Stomach smooth muscle (tissue), 2 donors: ENCODE measurements at regions not wholly inside any gene's neighbourhood (a gene's known extent, or its start where the extent isn't known, plus 50 kb on each side); places are given as distances from the start of the nearest gene placed in this dataset.

Experiments
- H3K27ac ChIP-seq: one replicate; pipeline ENCODE4 v1.7.0; 2013; ENCODE audit warnings: mild to moderate bottlenecking, low read length, inconsistent platforms
- H3K27me3 ChIP-seq, 2 donors: one replicate each; pipeline ENCODE4 v1.7.0; 2013; ENCODE audit warnings: low read length in 2 of 2; ENCODE audit not compliant: insufficient read depth in 2 of 2, control insufficient read depth in 1 of 2
- H3K36me3 ChIP-seq, 2 donors: one replicate each; pipeline ENCODE4 v1.7.0; 2013; ENCODE audit warnings: low read length in 2 of 2; ENCODE audit not compliant: control insufficient read depth in 2 of 2, insufficient read depth in 2 of 2
- H3K4me1 ChIP-seq: one replicate; pipeline ENCODE4 v1.7.0; 2013; ENCODE audit warnings: low read length; ENCODE audit not compliant: control insufficient read depth, insufficient read depth
- H3K4me3 ChIP-seq, 2 donors: one replicate each; pipeline ENCODE4 v1.7.0; 2013; ENCODE audit warnings: low read length in 2 of 2
- H3K9ac ChIP-seq, 2 donors: one replicate each; pipeline ENCODE4 v1.7.0; 2013; ENCODE audit warnings: low read length in 2 of 2, mild to moderate bottlenecking in 1 of 2
- H3K9me3 ChIP-seq, 2 donors: one replicate each; pipeline ENCODE4 v1.7.0; 2013; ENCODE audit warnings: low read length in 2 of 2; ENCODE audit not compliant: control insufficient read depth in 2 of 2
- donor health status: healthy.
- donor health status: Pancreatic carcinoma.

GRCh38 chr6:25053875-25054371, 118.2 kb upstream of the RIPOR2 start:
- Histone ChIP-seq H3K36me3 (no peaks in the 10 kb centered on the region), H3K27me3 (no peaks in the 10 kb centered on the region), H3K9me3 (no peaks in the 10 kb centered on the region), H3K9ac (no peak overlapping the region), H3K4me1 (no peaks in the 10 kb centered on the region), H3K27ac (peak overlapping the region; percentile 13), H3K4me3 (no peak overlapping the region)

- no peak overlapping the region for H3K9ac ChIP-seq
- H3K9me3 ChIP-seq = no peaks in the 10 kb centered on the region
- H3K27ac ChIP-seq = peak overlapping the region; percentile 32
- no peaks in the 10 kb centered on the region for H3K27me3 ChIP-seq
- no peaks in the 10 kb centered on the region for H3K36me3 ChIP-seq
- H3K4me3 ChIP-seq = no peak overlapping the region
- H3K4me1 ChIP-seq = no peaks in the 10 kb centered on the region
Observed at GRCh38 chr6:25054469-25054868, 118.7 kb upstream of the RIPOR2 start.

GRCh38 chr6:25056130-25056529, 120.4 kb upstream of the RIPOR2 start:
- no peaks in the 10 kb centered on the region for H3K27me3 ChIP-seq
- no peaks in the 10 kb centered on the region for H3K36me3 ChIP-seq
- no peaks in the 10 kb centered on the region for H3K4me1 ChIP-seq
- peaks cover 0 to 2% of the 10 kb centered on the region in 2 donors for H3K9me3 ChIP-seq
- no peak overlapping the region for H3K4me3 ChIP-seq
- no peak overlapping the region for H3K27ac ChIP-seq
- H3K9ac ChIP-seq = no peak overlapping the region

GRCh38 chr6:25057111-25057905, 121.5 kb upstream of the RIPOR2 start:
- H3K4me1 ChIP-seq = no peaks in the 10 kb centered on the region
- H3K36me3 ChIP-seq = no peaks in the 10 kb centered on the region
- no peak overlapping the region for H3K27ac ChIP-seq
- H3K4me3 ChIP-seq = no peak overlapping the region
- peaks cover 0 to 2% of the 10 kb centered on the region in 2 donors for H3K9me3 ChIP-seq
- H3K9ac ChIP-seq = no peak overlapping the region
- H3K27me3 ChIP-seq = no peaks in the 10 kb centered on the region

- H3K4me3 ChIP-seq = no peak overlapping the region
- peaks cover 0 to 2% of the 10 kb centered on the region in 2 donors for H3K9me3 ChIP-seq
- no peak overlapping the region for H3K27ac ChIP-seq
- no peak overlapping the region for H3K9ac ChIP-seq
- no peaks in the 10 kb centered on the region for H3K4me1 ChIP-seq
- no peaks in the 10 kb centered on the region for H3K27me3 ChIP-seq
- H3K36me3 ChIP-seq = no peaks in the 10 kb centered on the region
Observed at GRCh38 chr6:25058441-25058840, 122.7 kb upstream of the RIPOR2 start.

GRCh38 chr6:25058941-25059340, 123.2 kb upstream of the RIPOR2 start:
- Histone ChIP-seq H3K27me3 (no peaks in the 10 kb centered on the region), H3K4me3 (no peak overlapping the region), H3K27ac (no peak overlapping the region), H3K36me3 (no peaks in the 10 kb centered on the region), H3K9ac (no peak overlapping the region), H3K9me3 (peaks cover 0 to 2% of the 10 kb centered on the region in 2 donors), H3K4me1 (no peaks in the 10 kb centered on the region)

GRCh38 chr6:25060522-25060921, 124.8 kb upstream of the RIPOR2 start:
- Histone ChIP-seq H3K9ac (no peak overlapping the region), H3K4me1 (no peaks in the 10 kb centered on the region), H3K27me3 (no peaks in the 10 kb centered on the region), H3K27ac (no peak overlapping the region), H3K4me3 (no peak overlapping the region), H3K36me3 (no peaks in the 10 kb centered on the region), H3K9me3 (peaks cover 0 to 2% of the 10 kb centered on the region in 2 donors)

- Histone ChIP-seq H3K4me1 (no peaks in the 10 kb centered on the region), H3K27me3 (no peaks in the 10 kb centered on the region), H3K36me3 (no peaks in the 10 kb centered on the region), H3K27ac (no peak overlapping the region), H3K9me3 (peaks cover 0 to 2% of the 10 kb centered on the region in 2 donors), H3K9ac (no peak overlapping the region), H3K4me3 (no peak overlapping the region)
Observed at GRCh38 chr6:25061289-25061936, 125.7 kb upstream of the RIPOR2 start.

GRCh38 chr6:25062070-25062811, 126.5 kb upstream of the RIPOR2 start:
- H3K27ac ChIP-seq = no peak overlapping the region
- H3K27me3 ChIP-seq = no peaks in the 10 kb centered on the region
- no peaks in the 10 kb centered on the region for H3K36me3 ChIP-seq
- H3K4me3 ChIP-seq = no peak overlapping the region
- no peak overlapping the region for H3K9ac ChIP-seq
- H3K4me1 ChIP-seq = no peaks in the 10 kb centered on the region
- peaks cover 0 to 2% of the 10 kb centered on the region in 2 donors for H3K9me3 ChIP-seq

GRCh38 chr6:25064006-25064405, 128.2 kb upstream of the RIPOR2 start:
- no peak overlapping the region for H3K4me3 ChIP-seq
- H3K9ac ChIP-seq = no peak overlapping the region
- H3K9me3 ChIP-seq = peaks cover 0 to 2% of the 10 kb centered on the region in 2 donors

More at GRCh38 chr6:25064006-25064405, 128.2 kb upstream of the RIPOR2 start:
- no peak overlapping the region for H3K27ac ChIP-seq
- no peaks in the 10 kb centered on the region for H3K27me3 ChIP-seq
- H3K36me3 ChIP-seq = no peaks in the 10 kb centered on the region
- H3K4me1 ChIP-seq = peaks cover under 1% of the 10 kb centered on the region
